ENCODE measurements at regions not wholly inside any gene's neighbourhood (a gene's known extent, or its start where the extent isn't known, plus 50 kb on each side); places are given as distances from the start of the nearest gene placed in this dataset.

DNA sequence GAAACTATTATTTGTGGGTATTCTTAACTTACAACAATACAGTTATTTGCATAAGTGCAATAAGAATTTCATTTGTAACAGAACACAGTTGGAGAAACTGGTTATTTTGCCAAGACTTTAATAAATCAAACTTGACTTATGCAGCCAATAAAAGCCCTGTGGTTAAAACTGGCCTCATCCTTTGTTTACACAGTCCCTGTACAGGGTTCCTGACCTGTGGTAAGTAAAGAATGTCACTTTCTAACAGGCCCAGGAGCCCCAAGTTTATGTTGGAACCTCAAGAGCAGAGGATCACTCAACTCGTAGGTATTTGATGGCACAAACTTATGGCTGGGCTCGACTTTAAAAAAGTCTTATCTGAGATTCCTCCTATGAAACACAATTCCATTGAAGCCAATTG is 88.6 kb upstream of the PTCHD1 start:
- ChIA-PET POLR2A (no interaction called here), CTCF (no interaction called here)
- no peak for TF ChIP-seq CTCF (IDR thresholded peaks at IDR 0.05; ENCODE audit: insufficient read depth, low read depth, low read length)
- no peaks in the 10 kb centered on the region for H3K27me3 ChIP-seq (ENCODE audit: control insufficient read depth, insufficient read depth, low read length)
- DNase-seq (ENCODE audit: low read depth) = no peak
- H3K36me3 ChIP-seq (ENCODE audit: control insufficient read depth, insufficient read depth, low read length) = no peaks in the 10 kb centered on the region
- H3K4me3 ChIP-seq (ENCODE audit: low read depth, low read length) = no peak overlapping the region

DNA sequence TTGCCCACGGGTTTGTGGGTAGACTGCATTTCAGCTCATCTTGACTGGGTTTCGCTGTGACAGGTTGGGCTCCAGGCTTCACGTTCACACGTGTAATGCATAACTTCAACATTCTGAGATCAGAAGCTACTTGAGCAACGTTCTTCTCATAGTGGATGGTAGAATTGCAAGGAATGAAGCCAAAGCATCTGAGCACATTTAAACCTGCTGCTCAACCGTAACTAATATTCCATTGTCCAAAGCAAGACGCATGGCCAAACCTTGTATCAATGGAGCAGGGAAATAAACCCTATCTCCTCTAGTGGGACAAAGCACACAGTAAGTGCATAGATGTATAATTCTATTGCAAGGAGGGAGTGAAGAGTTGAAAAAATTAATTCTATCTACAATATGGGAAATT is 86.5 kb upstream of the PTCHD1 start:
- TF ChIP-seq CTCF (IDR thresholded peaks at IDR 0.05; ENCODE audit: insufficient read depth, low read depth, low read length) = no peak
- POLR2A ChIA-PET = no interaction called here
- CTCF ChIA-PET = no interaction called here
- Histone ChIP-seq H3K4me3 (ENCODE audit: low read depth, low read length) (no peak overlapping the region), H3K27me3 (ENCODE audit: control insufficient read depth, insufficient read depth, low read length) (no peaks in the 10 kb centered on the region), H3K36me3 (ENCODE audit: control insufficient read depth, insufficient read depth, low read length) (no peaks in the 10 kb centered on the region)
- DNase-seq (ENCODE audit: low read depth) = no peak

DNA sequence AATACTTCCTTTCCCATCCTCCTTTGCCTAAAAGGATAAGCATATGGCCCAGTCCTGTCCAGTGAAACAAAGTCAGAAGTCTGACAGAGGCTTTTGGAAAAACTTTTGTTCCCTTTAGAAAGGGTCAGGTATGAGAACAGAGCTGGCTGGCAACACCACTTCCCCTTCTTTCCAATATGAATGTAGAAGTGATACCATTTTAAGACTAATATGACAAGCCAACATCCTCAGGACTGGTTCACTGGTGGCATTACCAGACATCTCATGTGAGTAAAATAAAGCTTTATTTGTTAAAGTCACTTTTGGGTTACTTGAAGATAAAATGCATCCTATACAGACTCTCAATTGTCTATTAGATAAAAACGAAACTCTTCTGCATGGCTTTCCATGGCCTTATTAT is 83.6 kb upstream of the PTCHD1 start:
- CTCF ChIA-PET = no interaction called here

GRCh38 chrX:23263892-23264291 is 70.8 kb upstream of the PTCHD1 start:
- H3K27me3 ChIP-seq (ENCODE audit: control insufficient read depth, insufficient read depth, low read length) = no peaks in the 10 kb centered on the region
- no peaks in the 10 kb centered on the region for H3K36me3 ChIP-seq (ENCODE audit: control insufficient read depth, insufficient read depth, low read length)
- no peak for TF ChIP-seq CTCF (IDR thresholded peaks at IDR 0.05; ENCODE audit: insufficient read depth, low read depth, low read length)
- DNase-seq (ENCODE audit: low read depth) = no peak
- CTCF ChIA-PET = no interaction called here
- H3K4me3 ChIP-seq (ENCODE audit: low read depth, low read length) = no peak overlapping the region
- POLR2A ChIA-PET = no interaction called here

More for the DNA sequence above, 83.6 kb upstream of the PTCHD1 start:
- POLR2A ChIA-PET = no interaction called here
- no peak for DNase-seq (ENCODE audit: low read depth)
- H3K4me3 ChIP-seq (ENCODE audit: low read depth, low read length) = no peak overlapping the region
- TF ChIP-seq CTCF (IDR thresholded peaks at IDR 0.05; ENCODE audit: insufficient read depth, low read depth, low read length) = no peak
- H3K27me3 ChIP-seq (ENCODE audit: control insufficient read depth, insufficient read depth, low read length) = no peaks in the 10 kb centered on the region
- no peaks in the 10 kb centered on the region for H3K36me3 ChIP-seq (ENCODE audit: control insufficient read depth, insufficient read depth, low read length)

- TF ChIP-seq CTCF (IDR thresholded peaks at IDR 0.05; ENCODE audit: insufficient read depth, low read depth, low read length) = no peak
- H3K36me3 ChIP-seq (ENCODE audit: control insufficient read depth, insufficient read depth, low read length) = no peaks in the 10 kb centered on the region
- no peak overlapping the region for H3K4me3 ChIP-seq (ENCODE audit: low read depth, low read length)
- CTCF ChIA-PET = no interaction called here
- POLR2A ChIA-PET = no interaction called here
- DNase-seq (ENCODE audit: low read depth) = no peak
- no peaks in the 10 kb centered on the region for H3K27me3 ChIP-seq (ENCODE audit: control insufficient read depth, insufficient read depth, low read length)
Measured at GRCh38 chrX:23269923-23270322, 64.7 kb upstream of the PTCHD1 start.
